ENCODE measurements at regions not wholly inside any gene's neighbourhood (a gene's known extent, or its start where the extent isn't known, plus 50 kb on each side); places are given as distances from the start of the nearest gene placed in this dataset.

GRCh38 chr5:154595662-154596061 lies 117.6 kb upstream of the HAND1 start:
- intact Hi-C loops (cut with micrococcal nuclease; ENCODE audit: unreplicated experiment): no loop called here
- DNase-seq (ENCODE audit: low read depth, low spot score) (no peak), ATAC-seq (peak; percentile 74)
- no TSS peak for BruUV-seq (replicated peaks)
- H3K4me1 ChIP-seq (ENCODE audit: control insufficient read depth, insufficient read depth, low read length): no peaks in the 10 kb centered on the region
- CTCF ChIA-PET: no interaction called here
- no peak for TF ChIP-seq POLR2AphosphoS5 (IDR thresholded peaks at IDR 0.05; ENCODE audit: low read depth, low read length)
- TF ChIP-seq, protein P1, sequence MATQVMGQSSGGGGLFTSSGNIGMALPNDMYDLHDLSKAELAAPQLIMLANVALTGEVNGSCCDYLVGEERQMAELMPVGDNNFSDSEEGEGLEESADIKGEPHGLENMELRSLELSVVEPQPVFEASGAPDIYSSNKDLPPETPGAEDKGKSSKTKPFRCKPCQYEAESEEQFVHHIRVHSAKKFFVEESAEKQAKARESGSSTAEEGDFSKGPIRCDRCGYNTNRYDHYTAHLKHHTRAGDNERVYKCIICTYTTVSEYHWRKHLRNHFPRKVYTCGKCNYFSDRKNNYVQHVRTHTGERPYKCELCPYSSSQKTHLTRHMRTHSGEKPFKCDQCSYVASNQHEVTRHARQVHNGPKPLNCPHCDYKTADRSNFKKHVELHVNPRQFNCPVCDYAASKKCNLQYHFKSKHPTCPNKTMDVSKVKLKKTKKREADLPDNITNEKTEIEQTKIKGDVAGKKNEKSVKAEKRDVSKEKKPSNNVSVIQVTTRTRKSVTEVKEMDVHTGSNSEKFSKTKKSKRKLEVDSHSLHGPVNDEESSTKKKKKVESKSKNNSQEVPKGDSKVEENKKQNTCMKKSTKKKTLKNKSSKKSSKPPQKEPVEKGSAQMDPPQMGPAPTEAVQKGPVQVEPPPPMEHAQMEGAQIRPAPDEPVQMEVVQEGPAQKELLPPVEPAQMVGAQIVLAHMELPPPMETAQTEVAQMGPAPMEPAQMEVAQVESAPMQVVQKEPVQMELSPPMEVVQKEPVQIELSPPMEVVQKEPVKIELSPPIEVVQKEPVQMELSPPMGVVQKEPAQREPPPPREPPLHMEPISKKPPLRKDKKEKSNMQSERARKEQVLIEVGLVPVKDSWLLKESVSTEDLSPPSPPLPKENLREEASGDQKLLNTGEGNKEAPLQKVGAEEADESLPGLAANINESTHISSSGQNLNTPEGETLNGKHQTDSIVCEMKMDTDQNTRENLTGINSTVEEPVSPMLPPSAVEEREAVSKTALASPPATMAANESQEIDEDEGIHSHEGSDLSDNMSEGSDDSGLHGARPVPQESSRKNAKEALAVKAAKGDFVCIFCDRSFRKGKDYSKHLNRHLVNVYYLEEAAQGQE (IDR thresholded peaks at IDR 0.05; ENCODE audit: insufficient read depth in 1 of 2, low read depth in 2 of 2, low read length in 1 of 2): no peak
- TF ChIP-seq SIN3A (IDR thresholded peaks at IDR 0.05; ENCODE audit: borderline replicate concordance, insufficient read depth, low read depth, low read length): no peak
- TF ChIP-seq TCF7L2 (IDR thresholded peaks at IDR 0.05; ENCODE audit: low read depth, low read length): no peak
- TF ChIP-seq CTCF (IDR thresholded peaks at IDR 0.05): no peak
- POLR2A ChIA-PET: no interaction called here
- H3K27me3 ChIP-seq (ENCODE audit: control insufficient read depth, insufficient read depth, low read length): no peaks in the 10 kb centered on the region
- in situ Hi-C loops (cut with HindIII; ENCODE audit: low pct_unique_long_range_greater_than_20kb, low sequenced_read_pairs): no loop called here
- no peak overlapping the region for H3K27ac ChIP-seq (ENCODE audit: low read length)
- H3K4me3 ChIP-seq (ENCODE audit: low read depth in 2 of 2, low read length in 2 of 2): no peak overlapping the region
- H3K9me3 ChIP-seq (ENCODE audit: control insufficient read depth, insufficient read depth, low read depth, low read length): no peaks in the 10 kb centered on the region
- H3K36me3 ChIP-seq (ENCODE audit: control insufficient read depth, insufficient read depth, low read length): no peaks in the 10 kb centered on the region

GRCh38 chr5:154593796-154594195 lies 115.8 kb upstream of the HAND1 start:
- Histone ChIP-seq H3K27ac (ENCODE audit: low read length) (no peak overlapping the region), H3K36me3 (ENCODE audit: control insufficient read depth, insufficient read depth, low read length) (no peaks in the 10 kb centered on the region), H3K27me3 (ENCODE audit: control insufficient read depth, insufficient read depth, low read length) (no peaks in the 10 kb centered on the region; the same call in 1 of the 2 replicates), H3K4me1 (ENCODE audit: control insufficient read depth, insufficient read depth, low read length) (no peaks in the 10 kb centered on the region), H3K9me3 (ENCODE audit: control insufficient read depth, insufficient read depth, low read depth, low read length) (no peaks in the 10 kb centered on the region), H3K4me3 (ENCODE audit: low read depth in 2 of 2, low read length in 2 of 2) (no peak overlapping the region)
- no TSS peak for BruUV-seq (replicated peaks)
- intact Hi-C loops (cut with micrococcal nuclease; ENCODE audit: unreplicated experiment) (no loop called here), in situ Hi-C loops (cut with HindIII; ENCODE audit: low pct_unique_long_range_greater_than_20kb, low sequenced_read_pairs) (no loop called here)
- DNase-seq (ENCODE audit: low read depth, low spot score): no peak
- ChIA-PET POLR2A (no interaction called here), CTCF (interaction anchor here (0.7 kb wide), 1 partner anchor 233 kb away, joined by 4 read pairs; no protein-coding TSS in a partner anchor)
- no peak for ATAC-seq
- TF ChIP-seq TCF7L2 (IDR thresholded peaks at IDR 0.05; ENCODE audit: low read depth, low read length) (no peak), CTCF (IDR thresholded peaks at IDR 0.05) (no peak), SIN3A (IDR thresholded peaks at IDR 0.05; ENCODE audit: borderline replicate concordance, insufficient read depth, low read depth, low read length) (no peak)
- TF ChIP-seq, protein P1 (IDR thresholded peaks at IDR 0.05; ENCODE audit: insufficient read depth in 1 of 2, low read depth in 2 of 2, low read length in 1 of 2): no peak
